ENCODE measurements at regions not wholly inside any gene's neighbourhood (a gene's known extent, or its start where the extent isn't known, plus 50 kb on each side); places are given as distances from the start of the nearest gene placed in this dataset.

DNA sequence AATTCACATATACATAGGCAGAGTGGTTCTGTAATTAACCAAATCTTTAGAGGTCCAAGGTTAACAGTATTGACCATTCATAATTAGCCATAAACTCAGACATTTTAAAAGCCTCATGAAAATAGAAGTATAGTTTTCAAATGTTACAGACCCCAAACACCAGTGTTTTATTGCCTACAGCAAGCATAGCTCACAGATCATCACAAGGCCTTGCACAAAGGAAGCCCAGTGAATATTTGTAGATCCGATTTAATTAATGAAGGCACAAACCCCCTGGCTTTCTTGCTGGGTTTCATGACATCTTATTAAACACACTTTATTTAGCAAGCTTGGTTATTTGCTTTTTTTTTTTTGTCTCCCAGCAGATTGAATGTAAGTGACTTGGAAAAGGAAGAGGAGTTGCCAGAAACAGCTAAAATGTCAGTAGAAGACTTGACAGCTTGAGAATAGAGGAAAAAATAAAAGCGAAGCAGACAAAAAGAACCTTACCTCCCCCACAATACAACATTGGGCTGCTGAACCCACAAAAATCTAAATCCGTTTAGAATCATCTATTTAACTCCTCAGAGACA is 283.9 kb upstream of the TNC start:
- peaks cover 10% of the 10 kb centered on the region for H3K4me1 Mint-ChIP-seq
- H3K27ac Mint-ChIP-seq, result no peak overlapping the region
- no peaks in the 10 kb centered on the region for H3K27me3 Mint-ChIP-seq (ENCODE audit: low read depth)
- no peaks in the 10 kb centered on the region for H3K36me3 Mint-ChIP-seq
- TF ChIP-seq, protein P1, sequence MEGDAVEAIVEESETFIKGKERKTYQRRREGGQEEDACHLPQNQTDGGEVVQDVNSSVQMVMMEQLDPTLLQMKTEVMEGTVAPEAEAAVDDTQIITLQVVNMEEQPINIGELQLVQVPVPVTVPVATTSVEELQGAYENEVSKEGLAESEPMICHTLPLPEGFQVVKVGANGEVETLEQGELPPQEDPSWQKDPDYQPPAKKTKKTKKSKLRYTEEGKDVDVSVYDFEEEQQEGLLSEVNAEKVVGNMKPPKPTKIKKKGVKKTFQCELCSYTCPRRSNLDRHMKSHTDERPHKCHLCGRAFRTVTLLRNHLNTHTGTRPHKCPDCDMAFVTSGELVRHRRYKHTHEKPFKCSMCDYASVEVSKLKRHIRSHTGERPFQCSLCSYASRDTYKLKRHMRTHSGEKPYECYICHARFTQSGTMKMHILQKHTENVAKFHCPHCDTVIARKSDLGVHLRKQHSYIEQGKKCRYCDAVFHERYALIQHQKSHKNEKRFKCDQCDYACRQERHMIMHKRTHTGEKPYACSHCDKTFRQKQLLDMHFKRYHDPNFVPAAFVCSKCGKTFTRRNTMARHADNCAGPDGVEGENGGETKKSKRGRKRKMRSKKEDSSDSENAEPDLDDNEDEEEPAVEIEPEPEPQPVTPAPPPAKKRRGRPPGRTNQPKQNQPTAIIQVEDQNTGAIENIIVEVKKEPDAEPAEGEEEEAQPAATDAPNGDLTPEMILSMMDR (IDR thresholded peaks at IDR 0.05; ENCODE audit: unreplicated experiment), result no peak
- H3K4me3 Mint-ChIP-seq, result no peak overlapping the region
- H3K9me3 Mint-ChIP-seq, result peaks cover 5% of the 10 kb centered on the region
- no peak for DNase-seq (ENCODE audit: low spot score in 2 of 2, unreplicated experiment in 2 of 2)

DNA sequence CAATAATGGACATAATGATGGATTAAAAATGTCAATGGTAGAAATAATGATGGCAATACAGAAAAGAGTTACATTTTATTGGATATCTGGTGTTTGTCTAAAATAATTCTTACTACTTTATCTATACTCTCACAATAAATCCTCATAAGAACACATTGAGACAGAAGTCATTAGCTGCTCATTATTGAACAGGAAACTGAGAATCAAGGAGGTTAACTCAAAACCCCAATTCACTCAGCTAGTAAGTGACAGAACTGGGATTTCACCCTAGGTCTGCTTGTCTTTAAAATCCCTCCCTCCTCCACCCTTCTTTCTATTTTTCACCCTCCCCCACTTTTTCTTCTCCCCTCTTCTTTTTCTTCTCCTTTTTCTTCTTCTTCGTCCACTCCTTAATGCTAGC is 285.8 kb upstream of the TNC start:
- H3K27me3 Mint-ChIP-seq (ENCODE audit: low read depth), result no peaks in the 10 kb centered on the region
- TF ChIP-seq, protein P1 (IDR thresholded peaks at IDR 0.05; ENCODE audit: unreplicated experiment), result no peak
- no peak for DNase-seq (ENCODE audit: low spot score in 2 of 2, unreplicated experiment in 2 of 2)
- H3K9me3 Mint-ChIP-seq, result peaks cover 11% of the 10 kb centered on the region
- no peak overlapping the region for H3K27ac Mint-ChIP-seq
- H3K4me1 Mint-ChIP-seq, result peaks cover 10% of the 10 kb centered on the region
- H3K4me3 Mint-ChIP-seq, result no peak overlapping the region
- no peaks in the 10 kb centered on the region for H3K36me3 Mint-ChIP-seq

DNA sequence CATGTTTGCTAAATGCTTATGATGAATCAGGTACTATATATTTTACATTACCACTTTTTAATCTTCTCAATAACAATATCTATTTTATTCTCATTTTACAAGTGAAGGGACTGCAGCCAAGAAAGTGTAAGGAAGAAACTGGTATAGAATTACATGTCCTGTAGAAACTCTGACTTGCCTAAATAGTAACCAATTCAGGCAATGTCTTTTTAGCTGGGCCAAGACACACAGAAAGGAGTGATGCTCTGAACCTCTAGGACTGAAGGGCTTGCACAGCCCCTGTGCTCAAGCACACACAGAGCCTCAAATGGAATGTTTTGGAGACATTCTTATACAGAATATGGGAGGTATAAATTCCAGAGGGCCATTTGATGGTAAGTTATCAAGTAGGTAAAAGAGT is 286.4 kb upstream of the TNC start:
- peaks cover 10% of the 10 kb centered on the region for H3K4me1 Mint-ChIP-seq
- TF ChIP-seq, protein P1 (IDR thresholded peaks at IDR 0.05; ENCODE audit: unreplicated experiment), result no peak
- H3K27me3 Mint-ChIP-seq (ENCODE audit: low read depth), result no peaks in the 10 kb centered on the region
- H3K27ac Mint-ChIP-seq, result no peak overlapping the region
- H3K9me3 Mint-ChIP-seq, result peaks cover 17% of the 10 kb centered on the region
- H3K36me3 Mint-ChIP-seq, result no peaks in the 10 kb centered on the region
- no peak overlapping the region for H3K4me3 Mint-ChIP-seq
- DNase-seq (ENCODE audit: low spot score in 2 of 2, unreplicated experiment in 2 of 2), result no peak

DNA sequence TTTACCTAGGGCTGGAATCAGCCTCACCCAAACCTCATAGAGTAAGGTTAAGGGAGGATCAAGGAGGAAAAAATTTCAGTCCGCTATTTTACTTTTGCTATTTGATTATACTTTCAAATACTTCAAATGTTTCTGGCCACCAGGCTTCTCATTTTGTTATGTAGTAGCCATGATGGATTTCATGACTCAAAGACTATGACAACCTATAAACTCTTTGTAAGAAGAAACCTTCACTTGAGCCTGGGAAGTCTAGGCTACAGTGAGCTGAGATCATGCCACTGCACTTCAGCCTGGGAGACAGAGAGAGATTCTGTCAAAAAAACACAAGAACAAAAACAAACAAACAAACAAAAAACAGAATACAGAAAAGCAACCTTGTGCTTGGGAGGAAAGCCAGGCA is 293.6 kb upstream of the TNC start:
- no peak overlapping the region for H3K4me3 Mint-ChIP-seq
- H3K27me3 Mint-ChIP-seq (ENCODE audit: low read depth), result no peaks in the 10 kb centered on the region
- no peak for DNase-seq (ENCODE audit: low spot score in 2 of 2, unreplicated experiment in 2 of 2)
- H3K27ac Mint-ChIP-seq, result no peak overlapping the region
- H3K36me3 Mint-ChIP-seq, result no peaks in the 10 kb centered on the region
- H3K4me1 Mint-ChIP-seq, result peaks cover 8% of the 10 kb centered on the region
- H3K9me3 Mint-ChIP-seq, result peaks cover 22% of the 10 kb centered on the region
- TF ChIP-seq, protein P1 (IDR thresholded peaks at IDR 0.05; ENCODE audit: unreplicated experiment), result no peak

DNA sequence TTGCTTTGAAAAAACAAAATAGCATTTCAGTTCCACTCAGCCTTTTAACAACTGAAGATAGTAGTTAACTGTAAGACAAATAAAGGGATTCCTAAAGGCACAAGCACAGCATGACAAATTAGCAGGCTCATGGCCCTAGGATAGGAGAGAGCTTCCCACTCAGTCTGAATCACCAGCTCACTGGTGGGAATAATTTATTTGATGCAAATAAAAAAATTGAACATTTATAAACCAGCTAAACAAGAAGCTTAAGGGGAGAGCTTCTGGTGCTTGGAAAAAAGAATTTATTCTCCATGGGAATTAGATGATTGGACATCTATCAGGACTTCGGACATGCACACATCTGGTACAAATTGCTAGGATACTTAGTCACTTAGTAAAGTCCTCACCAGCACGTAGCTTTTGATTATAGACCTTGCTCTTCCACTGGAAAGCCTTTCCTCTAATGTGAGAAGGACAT is 294.1 kb upstream of the TNC start:
- Mint-ChIP-seq H3K27me3 (ENCODE audit: low read depth) (no peaks in the 10 kb centered on the region), H3K4me3 (no peak overlapping the region), H3K9me3 (peaks cover 22% of the 10 kb centered on the region)

More for the DNA sequence above, 294.1 kb upstream of the TNC start:
- DNase-seq (ENCODE audit: low spot score in 2 of 2, unreplicated experiment in 2 of 2), result no peak
- Mint-ChIP-seq H3K4me1 (peaks cover 8% of the 10 kb centered on the region), H3K36me3 (no peaks in the 10 kb centered on the region), H3K27ac (no peak overlapping the region)
- TF ChIP-seq, protein P1 (IDR thresholded peaks at IDR 0.05; ENCODE audit: unreplicated experiment), result no peak

Measured in mesothelial cell of epicardium (in vitro differentiated cells).